ENCODE measurements at regions not wholly inside any gene's neighbourhood (a gene's known extent, or its start where the extent isn't known, plus 50 kb on each side); places are given as distances from the start of the nearest gene placed in this dataset.

DNA sequence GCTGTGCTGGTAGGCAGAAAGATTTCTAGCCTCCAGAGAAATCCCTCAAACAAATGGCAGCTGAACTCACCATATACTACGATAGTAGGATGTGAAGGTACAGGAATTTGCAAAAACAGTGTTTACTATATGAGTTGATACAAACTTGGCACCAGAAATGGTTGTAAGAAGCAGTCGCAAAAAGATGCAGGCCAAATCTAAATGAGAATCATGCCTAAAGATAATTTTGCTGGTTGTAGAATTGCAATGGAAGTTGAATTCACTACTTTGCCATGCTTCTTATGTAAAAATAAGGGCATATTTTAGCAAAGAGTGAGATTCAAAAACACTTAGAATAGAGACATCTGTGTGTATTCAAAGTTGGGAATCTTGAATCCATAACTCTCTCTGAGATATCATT, 924.7 kb downstream of the SUCLG1 start:
- no peak overlapping the region for H3K27ac ChIP-seq (ENCODE audit: low read length)
- H4K20me1 ChIP-seq (ENCODE audit: low read length), result no peaks in the 10 kb centered on the region
- H3K27me3 ChIP-seq (ENCODE audit: low read length), result no peaks in the 10 kb centered on the region
- TF ChIP-seq EZH2phosphoT487 (IDR thresholded peaks at IDR 0.05; ENCODE audit: borderline replicate concordance, low read length), result no peak
- TF ChIP-seq CTCF (conservative IDR thresholded peaks at IDR 0.05; ENCODE audit: low read depth, low read length), result no peak
- TF ChIP-seq EZH2 (IDR thresholded peaks at IDR 0.05; ENCODE audit: low read length, unreplicated experiment), result no peak
- H3F3A ChIP-seq (ENCODE audit: low read length, unreplicated experiment), result no peaks in the 10 kb centered on the region
- no peaks in the 10 kb centered on the region for H3K79me2 ChIP-seq (ENCODE audit: low read length)
- H3K9ac ChIP-seq (ENCODE audit: low read length), result no peak overlapping the region
- intact Hi-C loops (cut with micrococcal nuclease), result no loop called here
- H3K4me3 ChIP-seq (ENCODE audit: low read length), result no peak overlapping the region
- ChIA-PET POLR2A (ENCODE audit: unreplicated experiment) (no interaction called here), CTCF (no interaction called here)
- DNase-seq (no peak), ATAC-seq (no peak)
- no peaks in the 10 kb centered on the region for H3K4me1 ChIP-seq (ENCODE audit: insufficient read depth, low read length)
- H2AFZ ChIP-seq (ENCODE audit: low read length), result no peak overlapping the region
- no peaks in the 10 kb centered on the region for H3K36me3 ChIP-seq (ENCODE audit: low read depth, low read length)
- no peaks in the 10 kb centered on the region for H3K9me2 ChIP-seq (replicated peaks; ENCODE audit: low read length)
- H3K9me3 ChIP-seq (ENCODE audit: low read length), result no peaks in the 10 kb centered on the region
- no TSS peak for BruUV-seq (replicated peaks)
- H3K4me2 ChIP-seq (ENCODE audit: low read length), result no peak overlapping the region

DNA sequence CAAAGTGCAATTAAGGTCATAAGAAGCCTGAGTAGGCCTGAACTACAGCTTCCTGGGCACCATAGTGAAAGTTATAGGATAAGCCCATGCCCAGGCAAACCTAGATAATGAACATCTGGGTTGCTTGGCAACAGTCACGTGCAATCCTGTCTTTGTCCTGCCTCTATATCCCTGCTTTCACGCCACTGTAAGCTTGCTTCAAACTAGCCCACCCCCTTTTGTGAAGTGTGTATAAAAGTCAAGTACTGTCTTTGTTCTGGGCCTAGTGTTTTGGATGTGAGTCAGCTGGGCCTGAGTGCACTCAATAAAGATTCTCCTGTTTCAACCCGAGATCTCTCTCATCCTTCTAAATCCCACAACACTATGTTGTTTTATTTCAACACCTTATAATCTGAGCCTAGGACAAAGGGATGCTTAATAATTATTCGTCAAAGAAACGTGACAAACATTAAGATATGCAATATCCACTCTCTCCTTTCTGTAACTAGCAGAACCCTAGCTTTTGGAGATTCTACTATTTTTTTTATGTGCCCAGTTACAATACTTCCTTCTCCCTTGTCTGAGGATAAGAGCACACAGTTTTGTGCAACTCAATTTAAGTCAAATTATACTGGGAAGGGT, 927.8 kb downstream of the SUCLG1 start:
- Histone ChIP-seq H3K27me3 (ENCODE audit: low read length) (no peaks in the 10 kb centered on the region), H3K4me1 (ENCODE audit: insufficient read depth, low read length) (no peaks in the 10 kb centered on the region), H3K4me2 (ENCODE audit: low read length) (no peak overlapping the region), H3K27ac (ENCODE audit: low read length) (no peak overlapping the region), H3K9me2 (replicated peaks; ENCODE audit: low read length) (no peaks in the 10 kb centered on the region), H3K9ac (ENCODE audit: low read length) (no peak overlapping the region), H3K36me3 (ENCODE audit: low read depth, low read length) (no peaks in the 10 kb centered on the region), H2AFZ (ENCODE audit: low read length) (no peak overlapping the region), H3K9me3 (ENCODE audit: low read length) (no peaks in the 10 kb centered on the region), H3F3A (ENCODE audit: low read length, unreplicated experiment) (no peaks in the 10 kb centered on the region), H3K79me2 (ENCODE audit: low read length) (no peaks in the 10 kb centered on the region), H3K4me3 (ENCODE audit: low read length) (no peak overlapping the region), H4K20me1 (ENCODE audit: low read length) (no peaks in the 10 kb centered on the region)
- no TSS peak for BruUV-seq (replicated peaks)
- ChIA-PET POLR2A (ENCODE audit: unreplicated experiment) (no interaction called here), CTCF (no interaction called here)
- intact Hi-C loops (cut with micrococcal nuclease), result no loop called here
- TF ChIP-seq EZH2phosphoT487 (IDR thresholded peaks at IDR 0.05; ENCODE audit: borderline replicate concordance, low read length), result no peak
- TF ChIP-seq EZH2 (IDR thresholded peaks at IDR 0.05; ENCODE audit: low read length, unreplicated experiment), result no peak
- no peak for TF ChIP-seq CTCF (conservative IDR thresholded peaks at IDR 0.05; ENCODE audit: low read depth, low read length)
- ATAC-seq (no peak), DNase-seq (no peak)

DNA sequence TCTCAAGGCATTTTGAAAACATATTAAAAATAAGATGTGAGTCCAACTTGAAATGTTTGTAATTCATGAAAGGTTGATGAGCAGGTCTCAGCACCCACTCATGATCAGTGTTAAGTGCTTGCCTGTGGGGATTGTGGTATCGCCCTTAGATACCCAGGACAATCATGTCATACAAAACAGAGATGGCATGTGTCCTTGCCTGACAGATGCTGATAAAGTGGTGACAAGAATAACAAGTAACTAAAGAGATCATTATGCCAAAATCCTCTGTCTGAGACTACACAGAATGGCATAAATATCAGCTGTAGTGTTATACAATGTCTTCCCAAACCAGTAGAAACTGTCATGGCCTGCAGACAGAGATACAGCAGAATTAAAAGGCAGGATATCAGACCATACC, 930.3 kb downstream of the SUCLG1 start:
- no peak overlapping the region for H3K4me2 ChIP-seq (ENCODE audit: low read length)
- no peaks in the 10 kb centered on the region for H3K27me3 ChIP-seq (ENCODE audit: low read length)
- H3K36me3 ChIP-seq (ENCODE audit: low read depth, low read length), result no peaks in the 10 kb centered on the region
- no peaks in the 10 kb centered on the region for H3K79me2 ChIP-seq (ENCODE audit: low read length)
- H3K9ac ChIP-seq (ENCODE audit: low read length), result no peak overlapping the region
- ATAC-seq (no peak), DNase-seq (no peak)
- intact Hi-C loops (cut with micrococcal nuclease), result no loop called here
- H3K9me3 ChIP-seq (ENCODE audit: low read length), result no peaks in the 10 kb centered on the region
- H3K9me2 ChIP-seq (replicated peaks; ENCODE audit: low read length), result no peaks in the 10 kb centered on the region
- H3K4me1 ChIP-seq (ENCODE audit: insufficient read depth, low read length), result no peaks in the 10 kb centered on the region
- no peak overlapping the region for H2AFZ ChIP-seq (ENCODE audit: low read length)
- no peak overlapping the region for H3K4me3 ChIP-seq (ENCODE audit: low read length)
- TF ChIP-seq EZH2phosphoT487 (IDR thresholded peaks at IDR 0.05; ENCODE audit: borderline replicate concordance, low read length) (no peak), EZH2 (IDR thresholded peaks at IDR 0.05; ENCODE audit: low read length, unreplicated experiment) (no peak), CTCF (conservative IDR thresholded peaks at IDR 0.05; ENCODE audit: low read depth, low read length) (no peak)
- no peaks in the 10 kb centered on the region for H4K20me1 ChIP-seq (ENCODE audit: low read length)
- ChIA-PET CTCF (no interaction called here), POLR2A (ENCODE audit: unreplicated experiment) (no interaction called here)
- no peak overlapping the region for H3K27ac ChIP-seq (ENCODE audit: low read length)
- BruUV-seq (replicated peaks), result no TSS peak
- no peaks in the 10 kb centered on the region for H3F3A ChIP-seq (ENCODE audit: low read length, unreplicated experiment)
